GM04504 (cell line): ENCODE measurements at regions not wholly inside any gene's neighbourhood (a gene's known extent, or its start where the extent isn't known, plus 50 kb on each side); places are given as distances from the start of the nearest gene placed in this dataset.

Experiments
- DNase-seq: peaks from one replicate; pipeline ENCODE4 v3.0.0-alpha.2; 2012; ENCODE audit warnings: low read depth

DNA sequence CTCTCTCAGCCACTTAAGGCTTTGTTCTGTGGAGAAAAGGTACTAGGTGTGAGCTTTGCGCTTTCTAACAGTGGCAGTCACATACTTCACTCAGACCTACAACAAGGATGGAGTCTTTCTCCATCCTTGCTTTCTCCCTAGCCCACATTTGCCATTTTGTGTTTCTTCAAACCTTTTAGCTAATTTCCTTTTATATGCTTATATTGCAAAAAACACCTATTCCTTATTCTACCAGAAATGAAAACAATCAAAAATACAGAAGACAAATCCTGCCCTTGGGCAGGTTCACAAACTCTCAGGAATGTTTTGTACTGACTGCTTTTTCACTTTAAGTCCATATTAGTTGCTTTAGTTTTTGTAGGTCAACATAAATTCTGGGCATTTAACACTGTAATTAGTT is 914.2 kb downstream of the SQOR start:
- DNase-seq: no peak

GRCh38 chr15:46552316-46552715 is 917.5 kb downstream of the SQOR start:
- DNase-seq: no peak

GRCh38 chr15:46555547-46555946 is 920.7 kb downstream of the SQOR start:
- no peak for DNase-seq

DNA sequence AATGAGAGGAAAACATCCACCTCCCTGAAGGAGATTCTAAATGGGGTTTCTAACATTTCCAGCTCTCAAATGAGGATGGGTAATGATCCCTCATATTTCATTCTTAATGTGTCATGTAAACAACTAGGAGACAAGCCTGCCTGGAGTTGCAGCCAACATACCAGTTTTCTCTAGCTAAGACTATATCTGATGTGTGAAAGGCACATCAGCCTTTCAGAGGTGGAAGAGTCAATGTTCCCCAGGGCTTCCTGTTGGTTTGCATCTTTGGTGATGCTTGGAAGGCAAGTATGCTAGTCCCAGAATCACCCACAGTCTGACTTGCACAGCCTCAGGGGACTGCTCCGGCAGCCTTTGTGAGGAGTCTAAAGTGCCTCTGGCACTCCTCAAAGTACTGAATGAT is 921.2 kb downstream of the SQOR start:
- no peak for DNase-seq

GRCh38 chr15:46556559-46557379 is 921.9 kb downstream of the SQOR start:
- DNase-seq: no peak

DNA sequence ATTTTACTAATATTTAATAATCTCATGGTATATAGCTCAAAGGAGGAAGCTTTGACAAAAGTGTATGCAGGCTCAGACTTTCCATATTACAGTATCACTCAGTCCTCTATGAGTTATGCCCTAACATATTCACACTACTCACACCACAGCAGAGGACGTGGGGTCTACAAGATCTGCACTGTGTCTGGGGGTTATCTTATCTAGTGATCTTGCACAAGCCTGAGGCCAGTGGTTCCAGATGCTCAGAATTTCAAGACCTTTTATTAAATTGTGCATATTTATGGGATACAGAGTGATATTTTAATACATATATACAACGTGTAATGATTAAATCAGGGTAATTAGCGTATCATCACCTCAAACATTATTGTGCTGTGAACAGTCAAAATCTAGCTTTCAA is 933.1 kb downstream of the SQOR start:
- DNase-seq: no peak

DNA sequence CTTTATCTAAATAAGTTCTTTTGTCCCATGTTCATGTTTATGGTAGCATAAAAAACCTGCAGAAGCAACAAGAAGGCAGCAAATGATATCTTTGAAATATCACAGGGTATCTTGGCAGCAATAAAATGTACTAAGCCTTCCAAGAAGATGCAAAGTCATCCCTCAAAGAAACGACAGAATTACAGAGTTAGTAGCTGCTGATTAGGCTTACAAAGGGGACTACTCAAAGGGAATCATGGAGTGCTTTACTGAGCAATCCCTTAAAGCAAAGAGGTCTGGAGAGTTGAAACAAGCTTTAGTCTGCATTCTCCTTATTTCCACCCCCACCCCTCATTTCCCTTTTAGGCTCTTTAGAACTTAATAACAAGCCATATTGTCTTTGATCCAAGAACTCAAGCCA is 935.0 kb downstream of the SQOR start:
- no peak for DNase-seq

DNA sequence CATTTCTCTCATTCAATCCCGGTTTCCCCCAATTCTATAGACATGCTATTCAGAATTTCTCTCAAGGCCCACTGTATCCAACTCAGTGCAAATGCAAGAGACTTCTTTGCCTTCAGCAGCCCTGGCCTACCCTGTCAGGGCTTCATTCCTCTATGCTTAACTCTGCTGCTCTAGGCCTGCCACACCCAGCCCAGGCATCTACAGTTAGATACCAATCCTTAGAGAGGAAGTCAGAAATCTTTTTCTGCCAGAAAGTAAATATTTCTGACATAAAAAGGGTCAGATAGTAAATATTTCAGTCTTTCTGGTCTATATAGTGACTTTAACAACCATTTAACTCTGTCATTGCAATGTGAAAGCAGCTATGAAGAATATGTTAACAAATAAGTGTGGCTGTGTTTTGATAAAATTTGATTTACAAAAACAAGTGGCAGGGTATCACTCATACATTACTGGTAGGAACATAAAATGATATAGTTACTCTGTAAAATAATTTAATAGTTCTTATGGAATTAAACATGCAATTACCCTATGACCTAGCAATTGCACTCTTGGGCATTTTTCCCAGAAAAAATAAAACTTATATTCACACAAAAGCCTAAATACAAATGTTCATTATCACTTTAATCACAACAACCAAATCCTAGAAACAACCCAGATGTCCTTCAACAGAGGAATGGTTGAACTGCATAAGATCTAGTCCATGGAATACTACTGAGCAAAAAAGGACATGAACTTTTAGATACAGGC is 942.0 kb downstream of the SQOR start:
- DNase-seq: peak; percentile 8

GRCh38 chr15:46577767-46578166 is 942.9 kb downstream of the SQOR start:
- DNase-seq: no peak

DNA sequence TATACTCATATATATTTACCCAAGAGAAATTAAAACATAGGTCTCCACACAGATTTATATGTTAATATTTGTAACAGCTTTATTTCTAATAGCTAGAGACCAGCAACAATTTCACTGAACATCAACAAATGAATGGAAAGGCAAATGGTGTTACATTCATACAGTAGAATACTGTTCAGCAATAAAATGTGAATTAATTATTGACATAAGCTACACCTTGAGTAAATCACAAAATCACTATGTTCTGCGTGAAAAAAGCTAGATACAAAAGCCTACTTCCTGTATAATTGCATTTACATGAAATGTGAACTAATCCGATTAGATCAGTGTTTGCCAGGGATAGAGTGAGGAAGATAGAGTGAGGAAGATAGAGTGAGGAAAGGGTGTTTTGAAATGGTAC is 945.7 kb downstream of the SQOR start:
- no peak for DNase-seq

DNA sequence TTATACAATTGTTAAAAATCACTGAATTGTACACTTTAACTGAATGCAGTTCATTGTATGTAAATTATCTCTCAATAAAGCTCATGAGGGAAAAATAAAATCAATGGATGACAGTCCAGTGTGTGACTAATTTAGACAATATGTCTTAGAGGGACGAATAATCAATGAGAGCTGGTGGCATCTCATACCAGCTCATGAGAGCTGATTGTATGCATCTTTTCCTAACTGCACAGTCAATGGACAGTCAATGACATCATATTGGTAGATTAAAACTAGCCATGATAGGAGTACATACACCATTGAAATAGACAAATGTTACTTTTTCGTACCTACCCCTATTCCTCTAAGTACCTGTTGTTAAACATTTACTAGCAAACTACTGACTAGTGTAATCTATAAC is 946.1 kb downstream of the SQOR start:
- DNase-seq: no peak

DNA sequence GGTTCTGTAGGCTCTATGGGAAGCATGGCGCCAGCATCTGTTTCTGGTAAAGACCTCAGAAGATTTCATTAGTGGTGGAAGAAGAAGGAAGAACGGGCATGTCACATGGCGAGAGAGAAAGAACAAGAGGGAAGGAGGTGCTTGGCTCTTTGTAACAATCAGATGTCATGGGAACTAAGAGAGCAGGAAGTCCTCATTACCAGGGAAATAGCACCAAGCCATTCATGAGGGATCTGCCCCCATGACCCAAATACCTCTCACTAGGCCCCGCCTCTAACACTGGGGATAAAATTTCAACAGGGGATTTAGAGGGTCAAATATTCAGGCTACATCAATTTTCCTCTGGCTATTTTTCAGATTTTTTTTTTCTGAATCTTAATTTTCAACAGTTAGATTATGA is 954.3 kb downstream of the SQOR start:
- no peak for DNase-seq

DNA sequence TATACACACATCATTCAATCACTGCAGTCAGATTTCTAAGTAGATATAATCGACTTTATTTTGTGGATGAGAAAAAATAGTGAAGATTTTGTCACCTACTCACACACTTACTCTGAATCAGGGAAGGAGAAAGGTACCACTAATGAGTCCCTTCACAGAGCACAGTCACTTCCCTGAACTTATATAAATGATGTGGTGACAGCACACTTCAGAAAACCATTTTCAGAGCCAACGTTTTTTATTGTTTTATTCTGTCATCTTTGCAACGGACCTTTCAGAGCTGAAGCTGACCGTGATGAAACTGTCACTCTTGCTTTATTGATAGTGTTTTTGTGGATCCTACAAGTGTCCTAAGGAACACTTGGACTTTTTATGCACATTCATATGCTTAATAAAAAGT is 956.6 kb downstream of the SQOR start:
- no peak for DNase-seq

DNA sequence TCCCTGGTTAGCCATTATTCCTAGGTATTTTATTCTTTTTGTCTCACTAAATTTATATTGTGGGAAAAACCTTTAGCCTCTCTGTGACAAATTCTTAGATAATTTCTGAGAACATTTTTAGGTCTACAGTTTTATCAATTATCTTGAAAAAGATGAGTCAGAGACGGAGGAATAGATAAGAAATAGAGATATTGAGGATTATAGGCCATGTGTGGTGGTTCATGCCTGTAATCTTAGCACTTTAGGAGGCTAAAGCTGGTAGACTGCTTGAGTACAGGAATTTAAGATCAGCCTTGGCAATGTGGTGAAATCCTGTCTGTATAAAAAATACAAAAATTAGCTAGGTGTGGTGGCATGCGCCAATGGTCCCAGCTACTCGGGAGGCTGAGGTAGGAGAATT is 960.2 kb downstream of the SQOR start:
- DNase-seq: no peak

GRCh38 chr15:46607077-46607476 is 972.2 kb downstream of the SQOR start:
- no peak for DNase-seq

DNA sequence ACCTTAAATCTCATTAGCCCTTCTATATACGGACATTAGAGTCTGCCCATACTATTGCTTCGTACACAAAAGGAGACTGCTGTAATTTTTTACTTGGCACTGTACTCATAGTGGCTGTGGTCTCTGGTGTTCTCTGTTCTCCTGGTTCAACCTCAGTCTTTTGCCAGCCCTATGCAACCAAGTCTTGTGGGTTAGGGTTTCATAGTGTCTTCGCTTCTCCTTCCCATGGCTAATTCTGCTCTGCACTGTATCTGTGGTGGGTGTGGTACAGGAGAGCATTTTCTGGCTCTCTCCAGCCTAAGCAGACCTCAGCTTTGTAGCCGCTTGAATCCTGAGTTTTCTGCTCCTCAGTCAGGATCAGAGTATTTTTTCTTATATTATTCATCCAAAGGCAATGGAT is 981.2 kb downstream of the SQOR start:
- DNase-seq: no peak

DNA sequence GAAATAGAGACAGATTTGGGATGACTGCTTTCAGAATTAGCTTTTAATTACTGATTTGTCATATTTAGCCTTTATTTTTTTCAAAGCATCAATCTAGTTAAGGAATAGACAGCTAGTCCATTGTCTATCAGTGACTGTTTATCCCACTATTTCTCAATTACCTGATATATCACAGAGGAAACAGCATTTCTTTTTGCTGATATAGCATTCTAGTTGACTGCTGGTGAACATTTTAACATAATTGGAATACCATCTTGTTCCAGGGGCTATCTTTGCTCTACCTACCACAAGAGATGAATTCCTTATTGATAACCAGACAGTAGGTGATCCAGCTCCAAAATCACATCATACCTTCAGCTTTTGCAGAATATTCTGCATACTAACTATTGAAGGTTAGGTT is 982.7 kb downstream of the SQOR start:
- DNase-seq: no peak

- DNase-seq: no peak
Observed at GRCh38 chr15:46618984-46619383, 984.2 kb downstream of the SQOR start.

GRCh38 chr15:46620392-46621013 is 985.7 kb downstream of the SQOR start:
- DNase-seq: no peak

DNA sequence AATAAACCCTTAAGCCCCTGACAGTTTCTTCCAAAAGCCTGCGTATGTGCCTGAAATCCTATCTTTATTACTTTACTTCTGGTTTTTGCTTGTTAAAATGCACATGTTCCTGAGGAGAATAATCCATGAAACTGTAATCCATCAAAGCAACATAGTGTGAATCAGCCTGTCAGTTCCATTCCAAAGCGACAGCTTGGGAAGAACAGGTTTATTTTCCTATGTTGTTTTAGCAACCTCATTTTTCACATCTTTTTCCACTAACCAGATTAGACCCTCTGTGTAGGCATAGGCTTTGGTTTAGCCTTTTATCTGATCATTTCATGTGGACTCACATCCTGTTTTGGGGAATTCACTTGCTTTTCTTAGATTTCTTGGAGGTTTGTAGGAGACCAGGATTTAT is 988.0 kb downstream of the SQOR start:
- no peak for DNase-seq

- DNase-seq: no peak
Observed at GRCh38 chr15:46636206-46636605, 1001.4 kb downstream of the SQOR start.

GRCh38 chr15:46644501-46645481 is 1010.0 kb downstream of the SQOR start:
- no peak for DNase-seq
